GM23338 (cell line): ENCODE measurements at regions not wholly inside any gene's neighbourhood (a gene's known extent, or its start where the extent isn't known, plus 50 kb on each side); places are given as distances from the start of the nearest gene placed in this dataset.

Source experiments
- CTCF ChIP-seq, 2 experiments: fragments of 200-600 bp in 1 of 2; sonication (generic) in 1 of 2; conservative IDR thresholded peaks; 2 replicates each; pipeline versions ENCODE4 v1.5.1 to v1.6.1; 2016 to 2017; ENCODE audit warnings: antibody characterized with exemption in 2 of 2, low read depth in 2 of 2, mild to moderate bottlenecking in 2 of 2, moderate library complexity in 1 of 2
- EZH2 ChIP-seq: fragments of 200-600 bp; sonication (generic); IDR thresholded peaks from one replicate; pipeline ENCODE4 v1.8.0; 2017; ENCODE audit warnings: antibody characterized with exemption, mild to moderate bottlenecking, low read depth; ENCODE audit not compliant: unreplicated experiment
- EZH2phosphoT487 ChIP-seq: fragments of 200-600 bp; sonication (generic); IDR thresholded peaks from one replicate; pipeline ENCODE4 v1.8.1; 2018; ENCODE audit warnings: antibody characterized with exemption; ENCODE audit not compliant: unreplicated experiment
- POLR2AphosphoS5 ChIP-seq: IDR thresholded peaks from 2 replicates; pipeline ENCODE4 v1.6.1; 2016; ENCODE audit warnings: antibody characterized with exemption, low read depth
- REST ChIP-seq: IDR thresholded peaks from one replicate; pipeline ENCODE4 v1.6.1; 2018; ENCODE audit warnings: antibody characterized with exemption; ENCODE audit not compliant: unreplicated experiment
- ZNF331 ChIP-seq: fragments of 250-450 bp; sonication (Bioruptor Pico); IDR thresholded peaks from 2 replicates; pipeline ENCODE4 v1.5.0; 2020; ENCODE audit warnings: low read depth, mild to moderate bottlenecking, moderate library complexity

- TF ChIP-seq CTCF (conservative IDR thresholded peaks at IDR 0.05; ENCODE audit: low read depth in 2 of 2) (no peak), EZH2 (no peak), POLR2AphosphoS5 (no peak), REST (no peak), ZNF331 (no peak), EZH2phosphoT487 (no peak)
Observed at GRCh38 chr11:79623375-79623774, 182.5 kb upstream of the TENM4 start.
